ENCODE measurements at regions not wholly inside any gene's neighbourhood (a gene's known extent, or its start where the extent isn't known, plus 50 kb on each side); places are given as distances from the start of the nearest gene placed in this dataset.
"Not testable (repeated sequence)": the region's sequence is repeated elsewhere in the genome, so short reads cannot be mapped to it uniquely, and the experiment has no call there.

DNA sequence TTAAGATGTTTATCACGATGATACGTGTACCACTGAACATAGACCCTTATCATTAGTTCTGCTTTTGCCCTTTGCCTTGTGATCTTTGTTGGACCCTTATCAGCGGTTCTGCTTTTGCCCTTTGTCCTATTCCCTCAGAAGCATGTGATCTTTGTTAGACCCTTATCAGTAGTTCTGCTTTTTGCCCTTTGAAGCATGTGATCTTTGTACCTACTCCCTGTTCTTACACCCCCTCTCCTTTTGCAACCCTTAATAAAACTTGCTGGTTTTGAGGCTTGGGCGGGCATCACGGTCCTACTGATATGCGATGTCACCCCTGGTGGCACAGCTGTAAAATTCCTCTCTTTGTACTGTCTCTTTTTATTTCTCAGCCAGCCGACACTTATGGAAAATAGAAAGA, 117.0 kb downstream of the SDHAF3 start:
- H3K4me3 ChIP-seq (ENCODE audit: low read depth in 1 of 3, low read length in 3 of 3); FAIRE-seq; H3K27me3 ChIP-seq (ENCODE audit: control insufficient read depth in 3 of 3, insufficient read depth in 3 of 3, low read length in 3 of 3); H3K27ac ChIP-seq (ENCODE audit: low read depth in 1 of 3, low read length in 2 of 3); H3K4me1 ChIP-seq (ENCODE audit: control insufficient read depth in 3 of 3, insufficient read depth in 2 of 3, low read depth in 1 of 3, low read length in 2 of 3); H3K36me3 ChIP-seq (ENCODE audit: control insufficient read depth in 3 of 3, insufficient read depth in 2 of 3, low read depth in 1 of 3, low read length in 3 of 3): not testable (repeated sequence)
- DNase-seq: peak in 1 of 2 donors; percentile 10
- peaks cover 1 to 44% of the 10 kb centered on the region in 2 donors for H3K9me3 ChIP-seq (ENCODE audit: control insufficient read depth in 2 of 2, insufficient read depth in 1 of 2, low read depth in 1 of 2, low read length in 1 of 2)
- WGBS, 3 donors: 19 to 68% (median 35%) methylated on average over 7 of the region's 7 CpGs

DNA sequence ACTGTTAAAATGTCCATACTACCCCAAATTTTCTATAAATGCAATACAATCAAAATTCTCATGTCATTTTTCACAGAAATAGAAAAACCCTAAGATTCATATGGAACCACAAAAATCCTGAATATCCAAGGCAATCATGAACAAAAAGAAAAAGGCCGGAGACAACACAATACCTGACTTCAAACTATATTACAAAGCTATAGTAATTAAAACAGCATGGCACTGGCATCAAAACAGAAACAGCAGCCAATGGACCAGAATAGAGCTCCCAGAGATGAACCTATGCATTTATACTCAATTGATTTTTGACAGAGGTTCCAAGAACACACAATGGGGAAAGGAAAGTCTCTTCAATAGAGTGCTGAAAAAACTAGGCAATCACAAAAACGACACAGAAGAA, 128.8 kb downstream of the SDHAF3 start:
- Histone ChIP-seq H3K4me1 (ENCODE audit: control insufficient read depth in 3 of 3, insufficient read depth in 2 of 3, low read depth in 1 of 3, low read length in 2 of 3) (no peaks in the 10 kb centered on the region), H3K27ac (ENCODE audit: low read depth in 1 of 3, low read length in 2 of 3) (no peak overlapping the region), H3K27me3 (ENCODE audit: control insufficient read depth in 3 of 3, insufficient read depth in 3 of 3, low read length in 3 of 3) (no peaks in the 10 kb centered on the region), H3K4me3 (ENCODE audit: low read depth in 1 of 3, low read length in 3 of 3) (no peak overlapping the region), H3K36me3 (ENCODE audit: control insufficient read depth in 3 of 3, insufficient read depth in 2 of 3, low read depth in 1 of 3, low read length in 3 of 3) (no peaks in the 10 kb centered on the region), H3K9me3 (ENCODE audit: control insufficient read depth in 2 of 2, insufficient read depth in 1 of 2, low read depth in 1 of 2, low read length in 1 of 2) (peaks cover 0 to 8% of the 10 kb centered on the region in 2 donors)
- FAIRE-seq: no peak
- WGBS, 3 donors: 69 to 81% (median 78%) methylated on average over 2 of the region's 2 CpGs
- no peak for DNase-seq

DNA sequence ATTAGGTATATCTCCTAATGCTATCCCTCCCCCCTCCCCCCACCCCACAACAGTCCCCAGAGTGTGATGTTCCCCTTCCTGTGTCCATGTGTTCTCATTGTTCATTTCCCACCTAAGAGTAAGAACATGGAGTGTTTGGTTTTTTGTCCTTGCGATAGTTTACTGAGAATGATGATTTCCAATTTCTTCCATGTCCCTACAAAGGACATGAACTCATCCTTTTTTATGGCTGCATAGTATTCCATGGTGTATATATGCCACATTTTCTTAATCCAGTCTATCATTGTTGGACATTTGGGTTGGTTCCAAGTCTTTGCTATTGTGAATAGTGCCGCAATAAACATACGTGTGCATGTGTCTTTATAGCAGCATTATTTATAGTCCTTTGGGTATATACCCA, 140.7 kb downstream of the SDHAF3 start:
- not testable (repeated sequence) for H3K4me3 ChIP-seq (ENCODE audit: low read depth in 1 of 3, low read length in 3 of 3); H3K9me3 ChIP-seq (ENCODE audit: control insufficient read depth in 2 of 2, insufficient read depth in 1 of 2, low read depth in 1 of 2, low read length in 1 of 2); FAIRE-seq; H3K4me1 ChIP-seq (ENCODE audit: control insufficient read depth in 3 of 3, insufficient read depth in 2 of 3, low read depth in 1 of 3, low read length in 2 of 3); DNase-seq; H3K27me3 ChIP-seq (ENCODE audit: control insufficient read depth in 3 of 3, insufficient read depth in 3 of 3, low read length in 3 of 3); H3K27ac ChIP-seq (ENCODE audit: low read depth in 1 of 3, low read length in 2 of 3); H3K36me3 ChIP-seq (ENCODE audit: control insufficient read depth in 3 of 3, insufficient read depth in 2 of 3, low read depth in 1 of 3, low read length in 3 of 3)
- WGBS, 3 donors: 87 to 96% (median 94%) methylated on average over 1 of the region's 3 CpGs

DNA sequence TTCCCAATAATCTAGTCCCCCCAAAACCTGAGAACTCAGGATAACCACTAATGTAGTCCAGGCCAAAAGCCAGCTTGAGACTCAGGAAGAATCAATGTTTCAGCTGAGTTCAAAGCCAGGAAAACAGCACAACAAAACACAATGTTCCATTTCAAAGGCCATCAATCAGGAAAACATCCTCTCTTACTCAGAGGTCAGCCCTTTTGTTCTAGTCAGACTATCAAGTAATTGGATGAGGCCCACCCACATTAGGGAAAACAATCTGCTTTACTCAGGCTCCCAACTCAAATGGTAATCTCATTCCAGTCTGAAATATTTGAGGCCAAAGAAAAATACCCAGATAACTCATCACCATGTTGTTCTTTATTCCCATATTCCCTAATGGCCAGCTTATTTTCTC, 152.2 kb downstream of the SDHAF3 start:
- no peaks in the 10 kb centered on the region for H3K4me1 ChIP-seq (ENCODE audit: control insufficient read depth in 3 of 3, insufficient read depth in 2 of 3, low read depth in 1 of 3, low read length in 2 of 3)
- FAIRE-seq (no peak), DNase-seq (no peak)
- no peak overlapping the region for H3K4me3 ChIP-seq (ENCODE audit: low read depth in 1 of 3, low read length in 3 of 3)
- no peaks in the 10 kb centered on the region for H3K27me3 ChIP-seq (ENCODE audit: control insufficient read depth in 3 of 3, insufficient read depth in 3 of 3, low read length in 3 of 3)
- H3K36me3 ChIP-seq (ENCODE audit: control insufficient read depth in 3 of 3, insufficient read depth in 2 of 3, low read depth in 1 of 3, low read length in 3 of 3): no peaks in the 10 kb centered on the region
- no peak overlapping the region for H3K27ac ChIP-seq (ENCODE audit: low read depth in 1 of 3, low read length in 2 of 3)
- H3K9me3 ChIP-seq (ENCODE audit: control insufficient read depth in 2 of 2, insufficient read depth in 1 of 2, low read depth in 1 of 2, low read length in 1 of 2): no peaks in the 10 kb centered on the region

DNA sequence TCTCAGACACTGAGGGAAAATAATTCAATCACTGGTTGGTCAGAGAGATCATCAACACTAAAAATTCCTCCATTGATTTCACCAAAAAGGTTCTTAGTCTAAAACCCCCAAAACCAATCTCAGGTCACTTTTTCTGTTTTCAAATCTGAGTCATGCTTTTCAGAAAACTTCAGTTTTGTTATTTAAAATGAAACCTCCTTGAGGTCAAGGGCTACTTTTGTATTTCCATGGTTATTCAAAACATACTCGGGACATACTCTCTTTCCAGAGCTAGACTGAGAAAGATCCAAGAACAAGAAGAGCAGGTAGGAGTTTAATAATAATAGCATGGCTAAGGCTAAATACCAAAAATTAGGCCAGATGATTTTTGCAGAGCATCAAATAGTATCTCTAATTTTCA, 152.8 kb downstream of the SDHAF3 start:
- DNase-seq (no peak), FAIRE-seq (no peak)
- Histone ChIP-seq H3K27ac (ENCODE audit: low read depth in 1 of 3, low read length in 2 of 3) (no peak overlapping the region), H3K27me3 (ENCODE audit: control insufficient read depth in 3 of 3, insufficient read depth in 3 of 3, low read length in 3 of 3) (no peaks in the 10 kb centered on the region), H3K4me3 (ENCODE audit: low read depth in 1 of 3, low read length in 3 of 3) (no peak overlapping the region), H3K36me3 (ENCODE audit: control insufficient read depth in 3 of 3, insufficient read depth in 2 of 3, low read depth in 1 of 3, low read length in 3 of 3) (no peaks in the 10 kb centered on the region), H3K4me1 (ENCODE audit: control insufficient read depth in 3 of 3, insufficient read depth in 2 of 3, low read depth in 1 of 3, low read length in 2 of 3) (no peaks in the 10 kb centered on the region), H3K9me3 (ENCODE audit: control insufficient read depth in 2 of 2, insufficient read depth in 1 of 2, low read depth in 1 of 2, low read length in 1 of 2) (no peaks in the 10 kb centered on the region)
- 72 to 79% (median 75%) methylated on average over 1 of the region's 1 CpG for WGBS, 3 donors

DNA sequence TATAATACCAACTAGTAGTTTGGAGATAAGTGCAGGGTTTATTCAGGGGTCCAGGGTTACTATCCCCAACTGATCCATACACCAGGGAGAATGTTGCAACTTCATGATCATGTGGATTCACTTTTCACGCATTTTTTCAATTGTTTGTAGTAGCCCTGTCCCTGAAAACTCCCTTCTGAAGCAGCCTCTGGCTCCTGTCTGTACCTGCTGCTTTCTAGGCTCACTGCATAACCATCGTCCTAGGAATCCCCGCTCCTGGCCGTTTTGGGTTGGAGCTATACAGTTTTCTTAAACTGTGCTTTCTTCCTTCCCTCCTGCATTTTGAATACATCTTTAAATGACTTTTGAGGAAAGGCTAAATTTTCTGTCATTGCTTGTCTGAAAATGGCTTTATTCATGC, 154.1 kb downstream of the SDHAF3 start:
- Histone ChIP-seq H3K27ac (ENCODE audit: low read depth in 1 of 3, low read length in 2 of 3) (no peak overlapping the region), H3K9me3 (ENCODE audit: control insufficient read depth in 2 of 2, insufficient read depth in 1 of 2, low read depth in 1 of 2, low read length in 1 of 2) (no peaks in the 10 kb centered on the region), H3K4me1 (ENCODE audit: control insufficient read depth in 3 of 3, insufficient read depth in 2 of 3, low read depth in 1 of 3, low read length in 2 of 3) (no peaks in the 10 kb centered on the region), H3K36me3 (ENCODE audit: control insufficient read depth in 3 of 3, insufficient read depth in 2 of 3, low read depth in 1 of 3, low read length in 3 of 3) (no peaks in the 10 kb centered on the region), H3K4me3 (ENCODE audit: low read depth in 1 of 3, low read length in 3 of 3) (no peak overlapping the region), H3K27me3 (ENCODE audit: control insufficient read depth in 3 of 3, insufficient read depth in 3 of 3, low read length in 3 of 3) (no peaks in the 10 kb centered on the region)
- WGBS, 3 donors: 79 to 88% (median 83%) methylated on average over 4 of the region's 4 CpGs
- no peak for DNase-seq
- FAIRE-seq: no peak

DNA sequence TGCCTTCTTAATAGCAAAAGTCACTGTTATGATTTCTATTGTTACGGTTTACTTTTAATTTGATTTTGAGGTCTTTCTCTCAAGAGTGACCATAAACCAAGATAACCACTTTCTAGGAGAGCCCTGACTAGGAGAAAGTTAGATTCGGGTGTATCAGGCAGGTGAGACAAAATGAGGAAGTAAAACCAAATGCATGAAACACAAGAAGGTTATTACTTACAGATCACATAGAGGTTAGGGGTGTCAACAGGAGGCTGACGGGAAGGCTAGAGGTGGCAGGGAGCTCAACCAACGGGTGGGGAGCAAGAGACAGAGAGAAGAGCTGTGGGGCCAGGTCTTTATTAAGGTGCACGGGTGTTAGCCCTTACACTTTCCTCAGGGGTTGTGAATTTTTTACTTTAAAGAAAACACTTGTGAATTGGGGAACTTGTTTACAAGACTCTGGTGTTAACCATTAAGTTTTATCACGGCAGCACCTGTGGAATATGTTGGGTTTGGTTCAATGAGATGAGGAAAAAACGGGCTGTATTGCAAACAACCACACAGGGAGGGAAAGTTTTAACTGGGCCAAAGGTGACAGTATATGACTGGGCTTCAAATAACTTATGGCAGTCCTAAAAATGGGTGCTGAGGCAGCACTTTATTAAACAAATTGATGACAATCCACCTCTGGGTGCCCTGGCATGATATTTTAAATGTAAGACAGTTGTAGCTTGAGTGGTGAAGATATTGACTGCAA, 154.9 kb downstream of the SDHAF3 start:
- DNase-seq (no peak), FAIRE-seq (no peak)
- Histone ChIP-seq H3K4me1 (ENCODE audit: control insufficient read depth in 3 of 3, insufficient read depth in 2 of 3, low read depth in 1 of 3, low read length in 2 of 3) (no peaks in the 10 kb centered on the region), H3K36me3 (ENCODE audit: control insufficient read depth in 3 of 3, insufficient read depth in 2 of 3, low read depth in 1 of 3, low read length in 3 of 3) (no peaks in the 10 kb centered on the region), H3K27me3 (ENCODE audit: control insufficient read depth in 3 of 3, insufficient read depth in 3 of 3, low read length in 3 of 3) (no peaks in the 10 kb centered on the region), H3K4me3 (ENCODE audit: low read depth in 1 of 3, low read length in 3 of 3) (no peak overlapping the region), H3K27ac (ENCODE audit: low read depth in 1 of 3, low read length in 2 of 3) (no peak overlapping the region), H3K9me3 (ENCODE audit: control insufficient read depth in 2 of 2, insufficient read depth in 1 of 2, low read depth in 1 of 2, low read length in 1 of 2) (no peaks in the 10 kb centered on the region)
- WGBS, 3 donors: 39 to 57% (median 46%) methylated on average over 7 of the region's 7 CpGs

DNA sequence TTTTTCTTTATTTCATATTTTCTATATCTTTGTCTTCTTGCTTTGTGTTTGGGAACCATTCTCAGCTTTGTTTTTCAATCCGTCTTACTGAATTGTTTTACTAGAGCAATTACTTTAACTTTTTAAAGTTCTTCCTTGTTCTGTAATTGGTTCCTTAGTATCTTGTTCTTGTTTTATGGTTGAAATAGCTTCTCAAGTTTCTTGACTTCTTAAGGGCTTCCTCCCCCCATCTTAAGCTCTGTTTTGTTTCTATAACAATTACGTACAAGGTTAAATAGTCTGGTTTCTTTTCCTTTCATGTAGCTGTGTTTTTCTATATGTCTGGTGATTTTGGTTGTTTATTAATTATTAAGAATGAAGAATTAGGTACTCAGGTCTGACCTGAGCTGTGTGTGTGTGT, 158.0 kb downstream of the SDHAF3 start:
- Histone ChIP-seq H3K9me3 (ENCODE audit: control insufficient read depth in 2 of 2, insufficient read depth in 1 of 2, low read depth in 1 of 2, low read length in 1 of 2) (no peaks in the 10 kb centered on the region), H3K4me3 (ENCODE audit: low read depth in 1 of 3, low read length in 3 of 3) (no peak overlapping the region), H3K27ac (ENCODE audit: low read depth in 1 of 3, low read length in 2 of 3) (no peak overlapping the region), H3K36me3 (ENCODE audit: control insufficient read depth in 3 of 3, insufficient read depth in 2 of 3, low read depth in 1 of 3, low read length in 3 of 3) (no peaks in the 10 kb centered on the region), H3K27me3 (ENCODE audit: control insufficient read depth in 3 of 3, insufficient read depth in 3 of 3, low read length in 3 of 3) (no peaks in the 10 kb centered on the region), H3K4me1 (ENCODE audit: control insufficient read depth in 3 of 3, insufficient read depth in 2 of 3, low read depth in 1 of 3, low read length in 2 of 3) (no peaks in the 10 kb centered on the region)
- DNase-seq: no peak
- WGBS, 3 donors: 78 to 84% (median 81%) methylated on average over 2 of the region's 2 CpGs
- FAIRE-seq: no peak

DNA sequence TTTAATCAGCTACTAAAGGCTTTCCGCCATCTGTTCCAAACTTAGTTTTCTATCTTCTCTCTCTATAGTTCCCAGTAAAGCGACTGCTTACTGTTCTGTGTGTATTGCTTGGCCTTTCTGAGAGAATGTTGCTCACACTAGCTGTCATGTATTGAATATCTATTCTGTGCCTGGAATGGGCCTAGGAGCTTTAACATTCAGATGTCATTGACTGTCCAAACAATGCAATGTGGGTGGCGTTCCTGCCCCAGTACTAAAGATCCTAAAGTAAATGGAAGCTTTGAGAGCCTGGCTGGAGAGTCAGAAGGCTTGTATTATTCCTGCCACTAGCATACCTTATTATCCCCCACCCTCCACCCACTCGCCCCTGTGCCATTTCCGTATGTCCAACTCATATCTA, 163.5 kb downstream of the SDHAF3 start:
- Histone ChIP-seq H3K27me3 (ENCODE audit: control insufficient read depth in 3 of 3, insufficient read depth in 3 of 3, low read length in 3 of 3) (no peaks in the 10 kb centered on the region), H3K4me3 (ENCODE audit: low read depth in 1 of 3, low read length in 3 of 3) (no peak overlapping the region)
- no peak for FAIRE-seq

More for the DNA sequence above, 163.5 kb downstream of the SDHAF3 start:
- WGBS, 3 donors: 67 to 78% (median 78%) methylated on average over 5 of the region's 5 CpGs
- H3K27ac ChIP-seq (ENCODE audit: low read depth in 1 of 3, low read length in 2 of 3): no peak overlapping the region
- DNase-seq: no peak
- no peaks in the 10 kb centered on the region for H3K36me3 ChIP-seq (ENCODE audit: control insufficient read depth in 3 of 3, insufficient read depth in 2 of 3, low read depth in 1 of 3, low read length in 3 of 3)
- H3K9me3 ChIP-seq (ENCODE audit: control insufficient read depth in 2 of 2, insufficient read depth in 1 of 2, low read depth in 1 of 2, low read length in 1 of 2): no peaks in the 10 kb centered on the region
- H3K4me1 ChIP-seq (ENCODE audit: control insufficient read depth in 3 of 3, insufficient read depth in 2 of 3, low read depth in 1 of 3, low read length in 2 of 3): no peaks in the 10 kb centered on the region
